IMR-90 (cell line): ENCODE measurements at regions not wholly inside any gene's neighbourhood (a gene's known extent, or its start where the extent isn't known, plus 50 kb on each side); places are given as distances from the start of the nearest gene placed in this dataset.

ENCODE experiments used
- ATAC-seq: fragments of 200-7000 bp; cut with Tn5 transposase; 2 replicates; pipeline ENCODE4 v1.9.1; 2020; ENCODE audit warnings: low read depth, mild to moderate bottlenecking, moderate library complexity
- BruUV-seq: library from RNA; stranded (reverse); fragments of 400-500 nt; replicated peaks from 2 replicates; lab custom pipeline; 2021; lab: Mats Ljungman, UMichigan
- CTCF ChIA-PET: fragments of 300-600 bp; formaldehyde crosslinking; extraction: SDS; loops from one replicate; lab custom pipeline; 2021; ENCODE audit warnings: antibody characterized with exemption; lab: Yijun Ruan, JAX
- POLR2A ChIA-PET: fragments of 300-600 bp; sonication (Branson Sonifier 250); formaldehyde crosslinking; loops from one replicate; lab custom pipeline; 2022; ENCODE audit warnings: antibody characterized with exemption; ENCODE audit not compliant: unreplicated experiment; lab: Charles Lee
- DNase-seq: peaks from one replicate; pipeline ENCODE4 v3.0.0; 2013
- H2AFZ ChIP-seq: replicated peaks from 2 replicates; pipeline ENCODE3; 2013; ENCODE audit warnings: low read length, mild to moderate bottlenecking; ENCODE audit not compliant: poor library complexity
- H2AK5ac ChIP-seq: 2 replicates; pipeline ENCODE4 v1.6.1; 2013; ENCODE audit warnings: low read depth, low read length, inconsistent platforms
- H2AK9ac ChIP-seq: replicated peaks from 2 replicates; pipeline ENCODE3; 2013; ENCODE audit warnings: mild to moderate bottlenecking, low read depth, low read length, moderate library complexity; ENCODE audit not compliant: poor library complexity
- H2BK120ac ChIP-seq: 2 replicates; pipeline ENCODE4 v1.6.1; 2013; ENCODE audit warnings: low read depth, low read length, inconsistent platforms
- H2BK15ac ChIP-seq: 3 replicates; pipeline ENCODE4 v1.6.1; 2013; ENCODE audit warnings: low read depth, low read length, inconsistent platforms
- H2BK20ac ChIP-seq: 2 replicates; pipeline ENCODE4 v1.6.1; 2013; ENCODE audit warnings: low read depth, mild to moderate bottlenecking, inconsistent platforms, low read length, moderate library complexity
- H2BK5ac ChIP-seq: 2 replicates; pipeline ENCODE4 v1.6.1; 2013; ENCODE audit warnings: mild to moderate bottlenecking, low read depth, low read length, inconsistent platforms; ENCODE audit not compliant: poor library complexity, severe bottlenecking
- H3K14ac ChIP-seq: replicated peaks from 2 replicates; pipeline ENCODE4 v1.6.1; 2013; ENCODE audit warnings: low read depth, low read length, inconsistent platforms
- H3K18ac ChIP-seq: 2 replicates; pipeline ENCODE4 v1.6.1; 2013; ENCODE audit warnings: low read depth, low read length, control low read depth
- H3K23ac ChIP-seq: 2 replicates; pipeline ENCODE4 v1.6.1; 2013; ENCODE audit warnings: low read depth, low read length, inconsistent platforms
- H3K27ac ChIP-seq: 2 replicates; pipeline ENCODE4 v1.5.1; 2013; ENCODE audit warnings: mild to moderate bottlenecking, control low read depth, low read length; ENCODE audit not compliant: insufficient read depth
- H3K27me3 ChIP-seq: 2 replicates; pipeline ENCODE4 v1.6.1; 2013; ENCODE audit warnings: low read length; ENCODE audit not compliant: control insufficient read depth, insufficient read depth
- H3K36me3 ChIP-seq: 2 replicates; pipeline ENCODE4 v1.6.1; 2013; ENCODE audit warnings: low read length, mixed read lengths; ENCODE audit not compliant: control insufficient read depth, insufficient read depth
- H3K4ac ChIP-seq: 2 replicates; pipeline ENCODE4 v1.6.1; 2013; ENCODE audit warnings: low read depth, low read length, inconsistent platforms
- H3K4me1 ChIP-seq: 2 replicates; pipeline ENCODE4 v1.6.1; 2013; ENCODE audit warnings: low read length, mixed read lengths; ENCODE audit not compliant: control insufficient read depth, insufficient read depth
- H3K4me2 ChIP-seq: 2 replicates; pipeline ENCODE4 v1.6.1; 2013; ENCODE audit warnings: low read depth, mild to moderate bottlenecking, control low read depth, low read length, moderate library complexity
- H3K4me3 ChIP-seq: 2 replicates; pipeline ENCODE4 v1.5.1; 2013; ENCODE audit warnings: low read depth, mild to moderate bottlenecking, control low read depth, low read length, moderate library complexity; ENCODE audit not compliant: insufficient read depth
- H3K56ac ChIP-seq: 2 replicates; pipeline ENCODE4 v1.6.1; 2013; ENCODE audit warnings: low read length, inconsistent platforms; ENCODE audit not compliant: insufficient read depth; ENCODE audit errors: extremely low read depth
- H3K79me1 ChIP-seq, 2 experiments: 2 replicates each; pipeline ENCODE4 v1.6.1; 2013; ENCODE audit warnings: low read length in 2 of 2, inconsistent platforms in 1 of 2, low read depth in 1 of 2
- H3K9ac ChIP-seq: 2 replicates; pipeline ENCODE4 v1.6.1; 2013; ENCODE audit warnings: low read depth, low read length, control low read depth
- H3K9me1 ChIP-seq: 2 replicates; pipeline ENCODE4 v1.6.1; 2013; ENCODE audit warnings: low read length, inconsistent platforms; ENCODE audit not compliant: insufficient read depth
- H3K9me3 ChIP-seq: 2 replicates; pipeline ENCODE4 v1.6.1; 2013; ENCODE audit warnings: low read length; ENCODE audit not compliant: control insufficient read depth, insufficient read depth
- H4K20me1 ChIP-seq: 2 replicates; pipeline ENCODE4 v1.6.1; 2013; ENCODE audit warnings: low read length, inconsistent platforms; ENCODE audit not compliant: insufficient read depth
- H4K5ac ChIP-seq: 2 replicates; pipeline ENCODE4 v1.6.1; 2013; ENCODE audit warnings: mild to moderate bottlenecking, low read depth, low read length, control low read depth
- H4K8ac ChIP-seq, 2 experiments: 2 replicates each; pipeline ENCODE4 v1.6.1; 2013; ENCODE audit warnings: low read depth in 2 of 2, low read length in 2 of 2, control low read depth in 1 of 2, inconsistent platforms in 1 of 2
- H4K91ac ChIP-seq: 2 replicates; pipeline ENCODE4 v1.6.1; 2013; ENCODE audit warnings: low read depth, low read length, inconsistent platforms; ENCODE audit not compliant: insufficient read depth
- BHLHE40 ChIP-seq: fragments of 150-350 bp; IDR thresholded peaks from 2 replicates; pipeline ENCODE4 v1.6.1; 2016; ENCODE audit warnings: mild to moderate bottlenecking, low read depth, low read length
- CEBPB ChIP-seq: IDR thresholded peaks from 2 replicates; pipeline ENCODE4 v1.6.1; 2012; ENCODE audit warnings: low read depth, low read length, improper control_type of control experiment
- CHD1 ChIP-seq: IDR thresholded peaks from 2 replicates; pipeline ENCODE4 v1.6.1; 2012; ENCODE audit warnings: low read depth, low read length, improper control_type of control experiment
- FOS ChIP-seq: fragments of 150-350 bp; IDR thresholded peaks from 2 replicates; pipeline ENCODE4 v1.6.1; 2016; ENCODE audit warnings: low read depth, low read length
- MAFK ChIP-seq: IDR thresholded peaks from 2 replicates; pipeline ENCODE4 v1.6.1; 2012; ENCODE audit warnings: low read depth, low read length, improper control_type of control experiment
- MAZ ChIP-seq: IDR thresholded peaks from 2 replicates; pipeline ENCODE4 v1.6.1; 2012; ENCODE audit warnings: low read depth, mild to moderate bottlenecking, low read length, improper control_type of control experiment, moderate library complexity, borderline replicate concordance
- MXI1 ChIP-seq: IDR thresholded peaks from 2 replicates; pipeline ENCODE4 v1.6.1; 2012; ENCODE audit warnings: low read depth, mild to moderate bottlenecking, low read length, moderate library complexity, borderline replicate concordance
- NFE2L2 ChIP-seq: fragments of 150-350 bp; IDR thresholded peaks from 2 replicates; pipeline ENCODE4 v1.6.1; 2016; ENCODE audit warnings: low read depth, mild to moderate bottlenecking, low read length
- POLR2A ChIP-seq: IDR thresholded peaks from 2 replicates; pipeline ENCODE4 v1.6.1; 2012; ENCODE audit warnings: mild to moderate bottlenecking, low read depth, low read length
- RAD21 ChIP-seq: IDR thresholded peaks from 2 replicates; pipeline ENCODE4 v1.6.1; 2012; ENCODE audit warnings: low read length, improper control_type of control experiment
- RCOR1 ChIP-seq: IDR thresholded peaks from 2 replicates; pipeline ENCODE4 v1.6.1; 2012; ENCODE audit warnings: mild to moderate bottlenecking, low read length, improper control_type of control experiment; ENCODE audit not compliant: insufficient replicate concordance
- RFX5 ChIP-seq: IDR thresholded peaks from 2 replicates; pipeline ENCODE4 v1.8.0; 2012; ENCODE audit warnings: low read depth, mild to moderate bottlenecking, low read length, moderate library complexity
- SMC3 ChIP-seq: fragments of 150-350 bp; IDR thresholded peaks from 2 replicates; pipeline ENCODE4 v1.6.1; 2016; ENCODE audit warnings: low read depth, mild to moderate bottlenecking, antibody characterized with exemption, low read length, moderate library complexity
- WGBS, 2 experiments: methylation state at CpG; one replicate each; pipeline versions ENCODE4 v1.1.5 to v1.1.7; 2013; ENCODE audit warnings: missing lambda C conversion rate in 2 of 2; ENCODE audit not compliant: insufficient read length in 1 of 2; ENCODE audit errors: extremely low coverage in 2 of 2; 5-methylcytosine and 5-hydroxymethylcytosine counted together
- dilution Hi-C: fragments of 300-500 bp; cut with HindIII; formaldehyde crosslinking; loops from one replicate; pipeline ENCODE4 v1.14.3; 2018; ENCODE audit warnings: low sequenced_read_pairs; ENCODE audit not compliant: unreplicated experiment
- in situ Hi-C: fragments of 300-500 bp; cut with MboI; formaldehyde crosslinking; loops from 3 replicates; pipeline ENCODE4 v1.14.3; 2019; ENCODE audit warnings: low sequenced_read_pairs, inconsistent platforms, mixed read lengths
- intact Hi-C: fragments of 100-400 bp; cut with micrococcal nuclease; formaldehyde crosslinking; loops from 2 replicates; pipeline ENCODE4 v1.10.0; 2022
- TF ChIP-seq, protein P1 (sequence below): fragments of 150-350 bp; IDR thresholded peaks from 2 replicates; pipeline ENCODE4 v1.6.1; 2016; ENCODE audit warnings: low read depth, mild to moderate bottlenecking, low read length, moderate library complexity, borderline replicate concordance
- TF ChIP-seq, protein P2 (sequence below): conservative IDR thresholded peaks from 2 replicates; pipeline ENCODE4 v1.5.1; 2012; ENCODE audit warnings: mild to moderate bottlenecking, low read depth, low read length, improper control_type of control experiment
- TF ChIP-seq, protein P3 (sequence below): fragments of 150-350 bp; IDR thresholded peaks from 2 replicates; pipeline ENCODE4 v1.6.1; 2017; ENCODE audit warnings: mild to moderate bottlenecking, antibody characterized with exemption, low read length, low read depth

DNA sequence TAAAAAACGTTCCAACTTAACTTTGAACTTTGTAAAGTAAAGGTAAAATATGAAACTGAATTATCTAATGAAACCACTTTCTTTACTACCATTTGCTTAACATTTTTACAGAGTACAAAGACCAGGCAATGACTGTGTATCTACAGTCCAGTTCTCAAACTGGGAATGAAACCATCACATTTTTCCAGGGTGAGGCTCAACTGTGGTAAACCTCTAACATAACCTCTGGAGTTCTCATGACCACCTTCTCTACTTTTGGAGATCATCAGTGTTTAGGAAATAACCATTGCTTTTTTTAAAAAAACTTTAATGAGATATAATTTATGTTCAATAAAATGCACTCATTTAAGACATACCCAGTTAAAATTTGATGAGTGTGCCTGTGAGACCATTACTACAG is 223.5 kb downstream of the RNF152 start:
- Histone ChIP-seq H2BK5ac (no peak overlapping the region), H2BK20ac (no peak overlapping the region), H2AK5ac (no peak overlapping the region), H3K14ac (no peak overlapping the region), H4K8ac (no peak overlapping the region), H3K4me2 (no peak overlapping the region), H3K56ac (no peak overlapping the region), H3K23ac (no peak overlapping the region), H4K5ac (no peak overlapping the region), H4K91ac (no peak overlapping the region), H2AFZ (no peak overlapping the region), H4K20me1 (no peaks in the 10 kb centered on the region), H3K36me3 (no peaks in the 10 kb centered on the region), H3K27ac (no peak overlapping the region), H3K79me1 (no peaks in the 10 kb centered on the region), H3K18ac (no peak overlapping the region), H3K4me1 (no peaks in the 10 kb centered on the region), H2BK120ac (no peak overlapping the region), H3K9me3 (no peaks in the 10 kb centered on the region), H3K4me3 (no peak overlapping the region), H2AK9ac (no peak overlapping the region), H3K4ac (no peak overlapping the region), H3K27me3 (no peaks in the 10 kb centered on the region), H3K9me1 (no peaks in the 10 kb centered on the region), H2BK15ac (no peak overlapping the region), H3K9ac (no peak overlapping the region)
- in situ Hi-C loops = no loop called here
- BruUV-seq = no TSS peak
- CTCF ChIA-PET = no interaction called here
- POLR2A ChIA-PET = no interaction called here
- dilution Hi-C loops = no loop called here
- intact Hi-C loops = no loop called here
- TF ChIP-seq MXI1 = no peak
- no peak for TF ChIP-seq RFX5
- TF ChIP-seq MAFK = no peak
- TF ChIP-seq CEBPB = no peak
- no peak for TF ChIP-seq MAZ
- TF ChIP-seq, protein P1, sequence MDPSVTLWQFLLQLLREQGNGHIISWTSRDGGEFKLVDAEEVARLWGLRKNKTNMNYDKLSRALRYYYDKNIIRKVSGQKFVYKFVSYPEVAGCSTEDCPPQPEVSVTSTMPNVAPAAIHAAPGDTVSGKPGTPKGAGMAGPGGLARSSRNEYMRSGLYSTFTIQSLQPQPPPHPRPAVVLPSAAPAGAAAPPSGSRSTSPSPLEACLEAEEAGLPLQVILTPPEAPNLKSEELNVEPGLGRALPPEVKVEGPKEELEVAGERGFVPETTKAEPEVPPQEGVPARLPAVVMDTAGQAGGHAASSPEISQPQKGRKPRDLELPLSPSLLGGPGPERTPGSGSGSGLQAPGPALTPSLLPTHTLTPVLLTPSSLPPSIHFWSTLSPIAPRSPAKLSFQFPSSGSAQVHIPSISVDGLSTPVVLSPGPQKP = no peak
- TF ChIP-seq, protein P2, sequence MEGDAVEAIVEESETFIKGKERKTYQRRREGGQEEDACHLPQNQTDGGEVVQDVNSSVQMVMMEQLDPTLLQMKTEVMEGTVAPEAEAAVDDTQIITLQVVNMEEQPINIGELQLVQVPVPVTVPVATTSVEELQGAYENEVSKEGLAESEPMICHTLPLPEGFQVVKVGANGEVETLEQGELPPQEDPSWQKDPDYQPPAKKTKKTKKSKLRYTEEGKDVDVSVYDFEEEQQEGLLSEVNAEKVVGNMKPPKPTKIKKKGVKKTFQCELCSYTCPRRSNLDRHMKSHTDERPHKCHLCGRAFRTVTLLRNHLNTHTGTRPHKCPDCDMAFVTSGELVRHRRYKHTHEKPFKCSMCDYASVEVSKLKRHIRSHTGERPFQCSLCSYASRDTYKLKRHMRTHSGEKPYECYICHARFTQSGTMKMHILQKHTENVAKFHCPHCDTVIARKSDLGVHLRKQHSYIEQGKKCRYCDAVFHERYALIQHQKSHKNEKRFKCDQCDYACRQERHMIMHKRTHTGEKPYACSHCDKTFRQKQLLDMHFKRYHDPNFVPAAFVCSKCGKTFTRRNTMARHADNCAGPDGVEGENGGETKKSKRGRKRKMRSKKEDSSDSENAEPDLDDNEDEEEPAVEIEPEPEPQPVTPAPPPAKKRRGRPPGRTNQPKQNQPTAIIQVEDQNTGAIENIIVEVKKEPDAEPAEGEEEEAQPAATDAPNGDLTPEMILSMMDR = no peak
- TF ChIP-seq RAD21 = no peak
- TF ChIP-seq BHLHE40 = no peak
- TF ChIP-seq CHD1 = no peak
- no peak for TF ChIP-seq SMC3
- TF ChIP-seq RCOR1 = no peak
- TF ChIP-seq, protein P3, sequence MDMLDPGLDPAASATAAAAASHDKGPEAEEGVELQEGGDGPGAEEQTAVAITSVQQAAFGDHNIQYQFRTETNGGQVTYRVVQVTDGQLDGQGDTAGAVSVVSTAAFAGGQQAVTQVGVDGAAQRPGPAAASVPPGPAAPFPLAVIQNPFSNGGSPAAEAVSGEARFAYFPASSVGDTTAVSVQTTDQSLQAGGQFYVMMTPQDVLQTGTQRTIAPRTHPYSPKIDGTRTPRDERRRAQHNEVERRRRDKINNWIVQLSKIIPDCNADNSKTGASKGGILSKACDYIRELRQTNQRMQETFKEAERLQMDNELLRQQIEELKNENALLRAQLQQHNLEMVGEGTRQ = no peak
- TF ChIP-seq NFE2L2 = no peak
- TF ChIP-seq POLR2A = no peak
- no peak for TF ChIP-seq FOS
- DNase-seq (peak; percentile 89), ATAC-seq (peak; percentile 74)
- no CpG with 5 or more reads among the region's 1 CpG for WGBS, 2 experiments
